ENCODE measurements at regions not wholly inside any gene's neighbourhood (a gene's known extent, or its start where the extent isn't known, plus 50 kb on each side); places are given as distances from the start of the nearest gene placed in this dataset.
"Not testable (repeated sequence)": the region's sequence is repeated elsewhere in the genome, so short reads cannot be mapped to it uniquely, and the experiment has no call there.

DNA sequence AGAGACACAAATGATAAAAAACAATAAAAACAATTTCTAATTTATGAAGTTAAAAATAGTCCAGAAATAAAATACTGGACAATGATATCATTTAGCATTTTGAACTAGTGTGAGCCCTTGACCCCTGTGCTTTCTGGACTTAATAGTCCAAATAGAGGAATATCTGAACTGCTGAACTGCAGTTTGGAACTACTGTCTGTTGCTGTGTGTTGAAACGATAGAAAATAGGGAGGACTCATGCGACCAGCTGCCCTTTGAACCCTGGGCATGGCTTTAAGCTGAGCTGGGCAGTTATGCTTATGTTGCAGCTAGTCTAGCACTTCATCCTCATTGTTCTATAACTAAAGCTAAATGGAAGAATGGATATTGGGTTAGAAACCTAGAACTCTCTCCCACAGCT, 99.5 kb downstream of the FMR1NB start:
- DNase-seq: no peak

DNA sequence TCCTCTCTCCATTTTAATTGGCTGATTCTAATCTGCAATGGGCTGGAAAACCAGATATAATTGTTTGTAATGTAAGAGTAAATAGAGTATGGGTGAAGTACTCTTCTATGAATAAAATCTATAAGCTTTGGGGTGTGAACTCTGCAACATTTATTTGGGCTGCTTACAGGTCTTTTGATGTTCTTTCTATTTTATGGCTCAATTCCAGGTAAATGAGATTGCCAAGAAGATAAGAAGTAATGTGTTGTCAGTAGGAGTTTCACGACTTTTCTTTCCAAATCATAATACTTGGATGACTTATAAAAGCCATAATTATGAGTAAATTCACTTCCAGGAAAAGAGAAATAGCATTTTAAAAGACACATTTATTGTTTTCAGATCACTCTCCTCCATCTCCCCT, 103.5 kb downstream of the FMR1NB start:
- no peak for DNase-seq

DNA sequence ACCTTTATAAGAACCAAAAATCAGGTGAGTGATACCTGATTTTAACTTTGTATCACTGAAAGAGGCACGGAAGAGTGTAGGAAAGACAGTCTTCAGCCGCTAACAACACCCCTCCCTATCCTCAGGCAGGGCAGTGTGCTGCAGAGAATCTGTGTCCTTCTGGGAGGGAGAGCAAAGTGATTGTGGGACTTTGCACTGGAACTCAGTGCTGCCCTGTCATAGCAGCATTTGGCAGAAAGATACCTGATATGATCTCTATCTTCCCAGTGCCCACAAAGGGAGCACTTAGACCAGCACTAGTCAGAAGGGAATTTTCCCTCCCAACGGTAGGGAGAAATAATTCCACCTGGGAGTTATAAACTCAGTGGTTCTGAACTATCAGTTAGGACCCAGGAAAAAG, 139.0 kb downstream of the FMR1NB start:
- DNase-seq: no peak

DNA sequence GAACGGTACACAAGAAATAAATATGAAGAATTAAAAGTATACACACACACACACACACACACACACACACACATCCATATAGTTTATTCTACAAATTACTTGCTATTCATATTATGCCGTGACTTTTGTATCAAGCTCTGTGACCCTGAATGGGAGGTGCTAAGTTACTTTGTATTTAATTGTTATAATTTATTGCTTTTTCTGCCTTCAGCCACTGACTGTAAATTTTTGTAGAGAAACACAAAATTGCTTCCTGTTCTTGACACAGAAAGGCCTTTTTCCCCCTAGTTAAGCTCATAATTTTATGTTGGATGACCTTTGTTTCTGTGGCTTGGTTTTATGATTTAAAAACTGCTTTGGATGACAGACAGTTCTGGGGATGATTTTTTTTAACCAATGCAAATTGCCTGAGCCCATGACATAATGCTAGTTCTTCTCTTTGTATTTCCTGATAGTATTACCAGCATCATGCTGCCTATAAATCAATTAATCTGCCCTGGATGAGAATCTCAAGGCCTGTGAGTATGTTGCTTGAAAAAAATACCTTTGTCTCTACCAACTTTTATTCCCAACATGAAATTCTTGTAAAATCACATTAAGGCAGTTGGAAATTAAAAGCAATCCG, 140.0 kb downstream of the FMR1NB start:
- DNase-seq: no peak

DNA sequence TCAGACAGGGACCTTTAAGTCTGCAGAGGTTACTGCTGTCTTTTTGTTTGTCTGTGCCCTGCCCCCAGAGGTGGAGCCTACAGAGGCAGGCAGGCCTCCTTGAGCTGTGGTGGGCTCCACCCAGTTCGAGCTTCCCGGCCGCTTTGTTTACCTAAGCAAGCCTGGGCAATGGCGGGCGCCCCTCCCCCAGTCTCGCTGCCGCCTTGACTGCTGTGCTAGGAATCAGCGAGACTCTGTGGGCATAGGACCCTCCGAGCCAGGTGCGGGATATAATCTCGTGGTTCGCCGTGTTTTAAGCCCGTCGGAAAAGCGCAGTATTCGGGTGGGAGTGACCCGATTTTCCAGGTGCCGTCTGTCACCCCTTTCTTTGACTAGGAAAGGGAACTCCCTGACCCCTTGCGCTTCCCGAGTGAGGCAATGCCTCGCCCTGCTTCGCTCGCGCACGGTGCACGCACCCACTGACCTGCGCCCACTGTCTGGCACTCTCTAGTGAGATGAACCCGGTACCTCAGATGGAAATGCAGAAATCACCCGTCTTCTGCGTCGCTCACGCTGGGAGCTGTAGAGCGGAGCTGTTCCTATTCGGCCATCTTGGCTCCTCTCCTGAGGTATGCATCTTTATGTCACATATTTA, 147.9 kb downstream of the FMR1NB start:
- not testable (repeated sequence) for DNase-seq

DNA sequence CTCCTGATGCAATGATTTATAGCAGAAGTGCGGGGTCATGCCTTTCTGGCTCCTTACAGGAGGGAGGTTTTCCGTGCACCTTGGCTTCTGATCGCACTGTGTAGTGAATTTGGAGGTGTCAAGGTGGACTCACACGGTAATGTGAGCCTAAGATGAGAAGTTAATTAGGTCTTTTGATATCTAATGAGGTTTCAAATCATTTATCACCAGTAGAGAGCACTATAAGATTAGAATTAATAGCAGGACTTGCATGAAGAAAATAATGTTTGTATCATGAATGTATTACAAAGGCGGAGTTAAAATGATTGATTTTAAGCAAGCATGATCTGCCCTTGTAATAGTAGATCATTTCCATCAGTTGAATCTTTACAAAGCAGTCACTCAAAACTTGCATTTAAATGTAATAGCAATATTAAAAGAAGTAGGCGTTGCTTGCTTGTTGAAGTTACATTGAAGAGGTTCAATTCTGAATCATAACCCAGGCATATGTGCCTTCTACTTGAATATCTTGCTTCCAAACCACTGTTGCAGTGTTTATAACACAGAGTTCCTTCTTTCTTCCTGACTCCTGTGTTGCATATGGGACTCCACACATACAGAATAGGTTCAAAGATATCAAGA, 152.1 kb downstream of the FMR1NB start:
- DNase-seq: no peak

DNA sequence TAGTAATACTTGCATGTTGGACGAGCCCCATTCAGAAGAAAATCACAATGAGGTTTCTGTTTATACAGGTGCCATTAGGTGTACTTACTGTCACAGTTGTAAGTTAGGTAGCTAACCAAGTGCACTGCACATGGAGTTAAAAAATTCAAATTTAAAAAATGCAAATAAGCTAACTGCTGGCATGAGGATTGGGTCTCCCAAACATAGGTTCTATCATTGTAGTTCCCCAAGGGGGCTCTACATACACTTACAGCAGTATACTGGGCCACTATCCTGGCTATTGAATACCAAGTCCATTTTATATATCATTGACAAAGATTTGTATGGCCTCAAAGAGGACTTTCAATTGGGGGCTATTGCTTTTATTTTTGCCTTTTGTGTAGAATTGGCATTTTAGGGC, 153.4 kb downstream of the FMR1NB start:
- no peak for DNase-seq

DNA sequence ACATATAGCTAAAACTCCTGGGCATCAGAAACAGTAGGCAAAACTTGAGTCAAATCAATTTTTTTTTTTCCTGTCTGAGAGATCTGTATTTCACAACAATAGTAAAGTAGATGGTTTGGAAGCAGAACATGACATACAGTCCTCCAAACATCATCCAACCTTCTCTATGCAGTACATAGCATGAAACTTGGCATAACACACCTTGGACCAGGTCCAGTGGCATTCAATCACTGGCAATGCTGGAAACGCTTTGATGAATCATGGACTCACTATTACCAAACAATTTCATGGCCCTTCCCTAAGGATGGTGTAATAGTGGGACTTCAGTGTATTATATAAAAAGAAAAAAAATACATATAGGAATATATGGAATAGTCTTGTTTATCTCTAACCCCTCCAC, 154.6 kb downstream of the FMR1NB start:
- no peak for DNase-seq

DNA sequence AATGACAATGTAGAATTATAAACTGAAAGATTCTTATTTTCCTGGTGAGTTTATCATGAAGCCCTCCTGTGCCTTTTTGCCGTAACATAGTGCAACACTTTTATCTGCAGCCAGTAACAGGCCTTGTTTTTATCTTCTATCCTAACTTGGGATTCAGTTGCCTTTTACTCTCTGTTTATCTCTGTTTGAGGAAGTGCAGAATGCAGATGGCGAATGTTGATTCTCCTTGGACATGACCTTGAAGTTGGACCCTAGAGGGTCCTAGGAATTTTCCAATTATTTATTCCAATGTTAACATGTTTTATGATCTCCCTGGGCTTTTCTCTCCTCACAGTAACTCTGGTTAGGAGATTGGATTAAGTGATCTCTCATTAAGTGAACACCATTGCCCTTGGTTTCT, 165.0 kb downstream of the FMR1NB start:
- DNase-seq: no peak

DNA sequence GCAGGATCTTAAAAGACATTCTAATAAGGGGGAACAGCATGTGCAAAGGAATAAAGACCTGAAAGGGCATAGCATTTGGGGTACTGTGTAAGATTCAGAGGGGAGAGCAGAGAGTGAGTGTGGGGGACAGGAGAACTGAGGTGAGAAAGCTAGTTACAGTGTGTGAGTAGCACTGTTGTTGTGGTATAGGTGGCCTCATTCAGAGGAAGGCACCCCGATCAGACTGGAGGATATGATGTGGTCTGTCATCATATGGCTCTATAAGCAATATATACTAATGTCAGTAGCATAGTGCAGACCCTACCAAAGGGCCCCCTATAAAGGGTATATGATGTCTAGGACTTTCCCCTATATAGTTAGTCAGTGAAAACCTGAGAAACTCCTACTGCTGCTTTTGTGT, 175.8 kb downstream of the FMR1NB start:
- DNase-seq: no peak

DNA sequence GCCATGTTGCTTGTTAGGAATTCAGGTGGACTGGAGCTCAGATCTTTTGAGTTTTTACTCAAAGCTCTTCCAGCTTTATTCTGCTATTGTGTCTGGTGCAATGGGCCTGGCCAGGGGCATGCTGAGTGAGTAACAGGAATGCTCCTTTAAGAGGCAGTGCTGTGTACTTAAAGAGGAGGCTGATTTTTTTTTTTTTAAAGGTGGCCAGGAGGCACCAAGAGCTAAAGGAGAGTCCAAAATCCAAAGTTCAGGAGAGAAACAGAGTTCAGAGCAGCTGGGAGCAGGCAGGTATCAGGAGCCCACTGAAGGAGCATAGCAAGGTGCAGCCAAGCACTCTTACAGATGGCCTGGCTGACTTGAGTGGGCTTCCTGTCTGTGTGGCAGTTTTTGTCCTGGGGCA, 178.7 kb downstream of the FMR1NB start:
- no peak for DNase-seq

DNA sequence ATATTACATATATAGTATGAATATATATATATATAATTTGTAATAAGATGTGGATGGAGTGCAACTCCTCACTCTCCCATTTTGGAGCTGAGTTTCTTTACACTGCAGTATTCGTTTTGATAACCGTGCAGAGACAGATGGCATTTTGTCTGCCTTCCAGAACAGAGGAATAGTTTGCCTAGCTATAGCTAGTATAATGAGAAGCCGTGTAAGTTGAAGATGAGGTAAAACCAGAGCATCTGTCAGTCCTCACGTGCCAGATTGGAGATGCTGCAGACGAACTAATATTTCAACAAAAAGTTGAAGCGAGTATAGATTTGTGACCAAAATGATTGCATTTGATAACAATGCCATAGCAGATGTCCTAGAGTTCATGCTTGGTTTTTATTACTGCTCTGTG, 180.6 kb downstream of the FMR1NB start:
- no peak for DNase-seq

DNA sequence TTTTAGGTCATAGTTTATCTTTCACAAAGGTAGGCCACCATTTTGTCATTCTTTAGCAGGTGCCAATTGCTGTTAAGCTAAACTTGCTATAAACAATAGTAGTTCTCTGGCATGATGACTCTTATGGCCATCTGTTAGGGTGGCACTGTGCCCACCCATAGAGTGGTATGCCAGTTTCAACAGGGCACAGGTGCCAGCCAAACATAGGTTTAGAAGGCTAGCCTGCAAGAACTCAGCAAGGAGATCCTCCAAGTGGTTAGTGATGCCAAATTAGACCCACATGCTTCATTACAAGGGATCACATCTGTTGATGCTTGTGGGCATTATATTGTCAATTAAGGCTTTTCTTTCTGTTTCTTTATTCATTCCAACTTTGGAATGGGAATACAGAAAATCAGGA, 204.5 kb downstream of the FMR1NB start:
- no peak for DNase-seq

DNA sequence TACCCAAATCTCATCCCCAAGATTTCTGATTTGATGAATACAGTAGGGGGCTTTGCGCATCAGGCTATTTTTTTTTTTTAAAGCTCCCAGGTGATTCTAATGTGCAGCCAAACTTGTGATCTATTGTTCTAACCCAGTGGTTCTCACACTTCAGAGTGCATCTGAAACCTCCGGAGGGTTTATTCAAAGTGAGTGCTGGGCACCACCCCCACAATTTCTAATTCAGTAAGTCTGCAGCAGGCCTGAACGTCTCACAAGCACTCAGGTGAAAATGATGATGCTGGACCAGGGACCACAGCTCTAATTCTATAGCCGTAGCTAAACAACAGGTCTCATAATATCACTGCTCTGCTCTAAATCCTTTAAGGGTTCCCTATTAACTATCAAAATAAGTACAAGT, 211.4 kb downstream of the FMR1NB start:
- no peak for DNase-seq

DNA sequence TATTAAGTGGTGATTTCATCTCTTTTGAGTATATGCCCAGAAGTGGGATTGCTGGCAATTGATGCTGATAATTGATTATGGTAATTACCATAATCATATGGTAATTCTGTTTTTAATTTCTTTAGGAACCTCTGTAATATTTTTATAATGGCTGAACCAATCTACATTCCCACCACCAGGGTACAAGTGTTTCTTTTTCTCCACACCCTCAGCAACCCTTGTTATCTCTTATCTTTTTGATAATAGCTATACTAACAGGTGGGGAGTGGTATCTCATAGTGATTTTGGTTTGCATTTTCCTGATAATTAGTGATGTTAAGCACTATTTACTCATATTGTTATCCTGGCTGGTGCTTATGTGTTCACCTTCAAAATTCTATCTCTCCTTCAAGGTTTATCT, 212.6 kb downstream of the FMR1NB start:
- no peak for DNase-seq

DNA sequence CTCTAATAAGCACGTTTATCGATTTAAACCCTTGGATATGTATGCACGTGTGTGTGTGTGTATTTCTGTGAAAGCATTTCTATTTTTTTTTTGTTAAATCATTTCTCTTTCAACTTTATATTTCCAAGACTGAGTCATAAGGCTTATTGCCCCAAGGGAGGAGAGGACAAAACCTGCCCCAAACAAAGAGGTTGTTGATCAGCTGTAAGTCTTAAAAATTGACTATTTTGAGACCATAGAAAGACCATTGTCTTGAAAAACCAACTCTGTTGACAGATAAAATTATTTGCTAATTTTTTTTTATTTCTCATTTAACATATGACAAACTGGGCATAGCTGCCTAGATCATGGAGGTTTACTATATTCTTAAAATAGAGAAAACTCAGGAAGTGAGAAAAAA, 222.4 kb downstream of the FMR1NB start:
- no peak for DNase-seq

DNA sequence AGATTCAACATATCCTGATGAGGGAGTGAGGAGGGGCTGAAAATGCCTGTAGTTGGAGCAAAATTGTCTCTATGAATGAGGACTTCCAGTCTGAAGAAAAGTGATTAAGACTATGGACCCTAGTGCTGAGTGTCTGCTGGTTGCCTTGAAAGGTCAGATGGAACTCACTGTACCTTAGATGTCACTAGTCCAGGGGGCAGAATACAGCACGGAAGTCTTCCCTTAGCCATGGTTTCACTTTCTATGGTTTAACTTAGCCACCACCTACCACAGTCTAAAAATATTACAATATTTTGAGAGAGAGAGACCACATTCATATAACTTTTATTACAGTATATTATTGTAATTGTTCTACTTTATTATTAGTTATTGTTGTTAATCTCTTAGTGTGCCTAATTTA, 223.1 kb downstream of the FMR1NB start:
- DNase-seq: no peak

DNA sequence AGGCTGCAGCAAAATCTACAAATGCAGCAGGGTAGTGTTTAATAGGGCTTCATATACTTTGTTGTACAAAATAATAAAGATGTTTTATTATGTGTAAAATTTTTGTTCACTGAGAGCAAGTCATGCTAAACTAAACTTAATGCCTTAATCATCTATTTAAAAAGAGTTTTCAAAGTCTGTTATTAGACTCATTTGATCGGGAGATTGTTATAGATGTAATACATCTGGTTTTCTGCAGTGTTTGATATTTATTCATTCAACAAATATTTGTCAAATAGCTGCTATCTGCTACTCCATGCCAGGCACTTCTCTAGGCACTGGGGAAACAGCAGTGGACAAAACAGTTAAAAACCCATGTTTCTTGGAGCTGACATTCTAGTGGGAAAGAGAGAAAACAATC, 233.6 kb downstream of the FMR1NB start:
- no peak for DNase-seq

DNA sequence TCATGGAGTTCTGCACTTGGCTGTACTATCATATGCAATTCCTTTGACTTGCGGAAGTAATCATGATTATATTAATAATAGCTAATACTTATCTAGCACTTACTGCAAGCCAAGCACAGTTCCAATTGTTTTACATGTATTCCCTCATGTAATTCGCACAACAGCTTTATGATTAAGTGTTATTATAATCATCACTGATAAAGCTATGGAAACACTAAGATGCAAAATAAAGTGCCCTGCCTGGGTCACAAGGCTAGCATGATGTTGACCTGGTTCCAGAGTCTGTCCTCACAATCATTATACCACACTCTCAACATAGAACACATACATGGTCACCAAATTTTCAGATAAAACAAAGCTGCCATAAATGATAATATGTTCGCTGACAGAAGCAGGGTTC, 234.6 kb downstream of the FMR1NB start:
- no peak for DNase-seq

DNA sequence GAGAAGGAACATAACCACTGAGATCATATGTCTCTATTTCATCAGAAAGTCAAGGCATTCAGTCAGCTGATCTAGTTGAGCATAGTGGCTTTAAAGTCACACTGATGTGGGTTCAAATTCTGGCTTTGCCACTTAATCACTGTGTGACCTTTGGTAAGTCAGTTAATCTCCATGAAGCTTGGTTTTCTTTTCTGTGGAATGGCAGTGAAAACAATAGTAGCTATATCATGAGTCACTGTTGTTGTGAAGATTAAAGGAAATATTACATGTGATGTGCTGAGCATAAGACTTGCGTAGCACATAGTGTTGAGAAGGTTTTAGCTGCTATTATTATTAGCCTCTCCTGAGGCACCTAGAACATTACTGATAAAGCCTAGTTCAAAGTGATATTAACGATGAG, 242.2 kb downstream of the FMR1NB start:
- no peak for DNase-seq

DNA sequence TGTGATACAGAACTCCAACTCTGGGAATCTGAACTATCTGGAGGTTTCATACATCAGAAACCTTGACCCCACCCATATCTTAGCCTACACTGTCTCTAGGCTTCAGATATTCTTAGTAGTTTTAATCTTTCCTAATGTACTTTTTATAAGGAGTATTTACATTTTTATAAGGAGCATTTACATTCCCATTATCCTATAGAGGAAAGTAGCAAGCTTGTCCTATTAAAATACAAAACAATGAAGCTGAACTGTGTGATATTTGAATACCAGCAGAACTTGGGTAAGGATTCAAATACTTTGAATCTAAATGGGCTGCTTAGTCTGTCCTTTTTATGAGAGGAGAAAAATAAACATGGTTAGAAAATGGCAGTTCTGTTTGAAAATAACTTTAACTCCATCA, 247.4 kb downstream of the FMR1NB start:
- no peak for DNase-seq

DNA sequence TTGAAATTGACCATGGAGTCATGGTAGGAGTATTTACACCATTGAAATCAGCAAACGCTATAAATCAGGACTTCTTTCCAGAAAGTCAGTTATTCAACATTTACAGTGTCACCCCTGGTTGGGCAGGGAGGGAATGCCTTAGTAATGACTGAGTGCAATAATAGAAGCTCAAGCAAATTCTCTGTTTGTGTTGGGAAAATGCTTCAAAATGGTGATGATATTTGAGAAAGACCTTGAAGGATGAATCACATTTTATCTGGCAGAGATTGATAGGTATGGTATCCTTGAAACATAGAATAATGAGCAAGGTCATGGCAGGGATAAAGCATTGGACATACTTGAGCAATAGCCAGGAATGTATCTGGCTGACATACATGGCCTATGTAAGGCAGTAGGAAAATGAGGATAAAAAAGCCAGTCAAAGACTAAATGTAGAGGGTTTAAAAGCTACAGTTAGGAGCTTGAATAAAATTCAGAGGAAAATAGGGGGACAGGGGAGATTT, 248.7 kb downstream of the FMR1NB start:
- DNase-seq: no peak

DNA sequence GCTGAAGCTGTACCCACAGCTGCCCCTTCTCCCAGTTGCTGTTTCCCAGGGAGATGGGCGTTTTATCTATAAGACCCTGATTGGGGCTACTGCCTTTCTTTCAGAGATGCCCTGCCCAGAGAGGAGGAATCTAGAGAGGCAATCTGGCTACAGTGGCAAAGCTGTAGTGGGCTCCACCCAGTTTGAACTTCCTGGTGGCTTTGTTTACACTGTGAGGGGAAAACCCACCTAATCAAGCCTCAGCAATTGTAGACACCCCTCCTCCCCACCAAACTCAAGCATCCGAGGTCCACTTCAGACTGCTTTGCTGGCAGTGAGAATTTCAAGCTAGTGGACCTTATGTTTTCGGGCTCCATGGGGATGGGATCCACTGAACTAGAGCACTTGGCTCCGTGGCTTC, 240.4 kb upstream of the AFF2 start:
- no peak for DNase-seq

DNA sequence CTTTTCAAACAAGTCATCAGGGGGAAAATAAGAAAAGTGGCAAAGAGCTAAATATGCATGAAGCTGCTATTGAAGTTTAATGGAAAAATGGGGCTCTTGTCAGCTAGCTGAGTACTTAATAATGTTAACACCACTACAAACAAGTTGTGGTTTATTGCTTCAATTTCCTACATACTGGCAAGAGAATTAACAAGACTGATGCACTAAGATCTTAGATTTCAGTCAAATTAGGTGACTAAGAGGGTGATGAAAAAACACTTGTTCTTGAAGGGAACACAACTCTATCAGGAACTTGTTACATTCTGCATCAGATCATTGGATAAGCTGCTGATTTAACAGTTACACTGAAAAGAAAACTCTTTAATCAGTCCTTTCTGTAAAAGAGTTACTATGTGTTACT, 234.6 kb upstream of the AFF2 start:
- no peak for DNase-seq

DNA sequence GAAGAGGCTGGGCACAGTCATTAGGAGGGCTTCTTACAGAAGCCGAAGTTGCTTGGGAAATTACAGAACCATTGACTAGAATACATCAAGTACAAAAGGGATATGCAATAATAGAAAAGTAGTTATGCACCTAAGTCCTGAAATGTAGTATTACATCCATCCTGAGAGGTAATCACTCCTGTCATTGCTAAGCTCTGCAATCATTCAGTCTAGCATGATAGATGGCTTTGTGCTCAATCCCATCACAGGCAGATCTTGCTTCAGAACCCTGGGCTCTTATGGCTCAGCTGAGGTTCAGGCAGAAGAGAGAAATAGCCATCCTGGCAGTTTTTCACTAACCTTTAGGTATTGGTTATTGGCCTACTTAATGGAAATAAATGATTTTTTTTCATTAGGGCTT, 231.7 kb upstream of the AFF2 start:
- DNase-seq: no peak
